HG03571 (cell line): ENCODE measurements at regions not wholly inside any gene's neighbourhood (a gene's known extent, or its start where the extent isn't known, plus 50 kb on each side); places are given as distances from the start of the nearest gene placed in this dataset.

Experiments used
- ATAC-seq: cut with Tn5 transposase; IDR thresholded peaks from one replicate; pipeline ENCODE4 v1.9.1; 2021; ENCODE audit not compliant: unreplicated experiment

DNA sequence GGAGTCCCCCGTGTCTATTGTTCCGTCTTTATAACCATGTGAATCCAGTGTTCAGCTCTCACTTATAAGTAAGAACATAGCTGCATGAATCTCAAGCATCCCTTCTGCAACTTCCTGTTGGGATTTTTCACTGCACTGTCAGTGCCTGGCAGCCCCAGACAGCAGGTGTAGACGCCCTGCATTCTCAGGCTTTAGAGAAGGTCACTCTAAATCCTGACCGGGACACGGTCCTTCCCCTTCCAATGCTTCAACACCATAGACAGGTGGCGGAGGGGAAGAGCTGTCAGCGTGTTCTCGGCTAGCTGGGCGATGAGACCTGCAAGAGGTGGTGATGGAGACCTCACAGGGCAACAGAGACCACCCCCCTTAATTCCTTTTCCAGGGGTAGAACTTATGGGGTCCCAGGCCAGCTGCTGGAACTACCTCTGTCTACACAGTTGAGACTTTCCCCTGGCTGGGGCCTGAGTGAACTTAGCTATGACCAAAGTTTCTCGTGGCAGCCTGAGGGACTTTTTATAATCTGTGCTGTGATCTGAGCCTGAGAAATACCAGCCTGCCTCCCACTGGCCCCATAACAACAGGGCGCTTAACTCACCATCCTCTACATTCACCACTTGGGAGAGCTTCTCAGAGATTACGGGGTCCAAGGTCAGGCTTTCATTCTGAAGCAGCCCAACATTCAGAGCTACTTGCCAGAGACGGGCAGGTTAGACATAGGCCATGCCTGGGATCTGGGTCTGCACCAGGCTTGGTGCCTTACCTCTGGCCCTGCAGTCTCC is 143.2 kb upstream of the TNRC6C start:
- ATAC-seq = no peak

- no peak for ATAC-seq
Measured at GRCh38 chr17:77817953-77818352, 140.6 kb upstream of the TNRC6C start.

GRCh38 chr17:77819497-77819896 is 139.0 kb upstream of the TNRC6C start:
- no peak for ATAC-seq

DNA sequence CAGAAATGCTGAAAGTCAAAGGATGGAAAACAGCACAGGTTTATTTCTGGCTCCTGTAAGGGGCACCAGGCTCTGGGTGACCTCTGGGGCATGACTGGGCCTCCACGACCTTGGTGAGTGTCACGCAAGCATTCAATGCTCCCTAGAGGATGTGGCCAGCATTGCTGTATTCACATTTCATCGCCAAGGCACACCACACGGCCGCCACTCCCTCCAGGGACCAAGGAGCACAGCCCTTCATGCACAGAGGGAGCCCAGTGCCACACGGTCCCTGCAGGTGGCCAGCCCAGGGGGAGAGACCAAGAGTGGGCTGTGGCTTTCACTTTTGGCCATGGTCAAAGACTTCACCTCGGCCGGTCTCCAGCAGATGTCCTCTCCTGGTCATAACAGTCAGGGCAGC is 137.4 kb upstream of the TNRC6C start:
- ATAC-seq = no peak

DNA sequence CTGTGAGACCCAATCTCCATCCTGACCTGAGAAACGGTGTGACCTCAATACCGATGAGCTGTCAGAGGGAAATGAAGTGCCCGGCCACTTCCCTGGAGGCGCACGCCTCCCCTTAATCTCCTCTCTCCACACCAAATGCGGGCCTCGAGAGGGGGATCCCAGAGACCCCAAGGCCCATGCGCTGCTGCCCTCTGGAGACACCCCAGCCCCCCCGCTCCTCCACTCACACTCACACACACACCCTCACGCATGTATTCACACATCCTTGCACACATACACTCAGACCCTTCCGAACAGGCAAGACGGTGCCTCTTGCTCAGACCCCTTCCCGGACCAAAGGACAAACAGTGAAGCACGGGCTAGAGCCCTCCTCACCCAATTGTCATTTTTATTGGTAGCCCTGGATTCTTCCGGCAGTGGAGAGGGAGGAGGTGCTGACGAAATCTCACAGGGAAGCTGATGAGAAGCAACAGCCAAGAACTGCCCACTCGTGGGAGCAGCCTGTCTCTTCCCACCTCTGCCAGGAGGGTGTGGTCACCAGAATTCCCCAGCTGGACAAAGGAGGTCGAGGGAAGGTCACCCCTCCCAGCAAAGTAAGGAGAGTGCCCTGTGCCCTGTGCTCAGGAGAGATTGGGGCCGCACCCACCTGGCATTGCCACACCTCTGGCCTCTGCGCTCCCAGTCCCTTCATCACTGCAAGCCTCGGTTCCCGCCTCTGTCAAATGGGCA is 136.0 kb upstream of the TNRC6C start:
- no peak for ATAC-seq

DNA sequence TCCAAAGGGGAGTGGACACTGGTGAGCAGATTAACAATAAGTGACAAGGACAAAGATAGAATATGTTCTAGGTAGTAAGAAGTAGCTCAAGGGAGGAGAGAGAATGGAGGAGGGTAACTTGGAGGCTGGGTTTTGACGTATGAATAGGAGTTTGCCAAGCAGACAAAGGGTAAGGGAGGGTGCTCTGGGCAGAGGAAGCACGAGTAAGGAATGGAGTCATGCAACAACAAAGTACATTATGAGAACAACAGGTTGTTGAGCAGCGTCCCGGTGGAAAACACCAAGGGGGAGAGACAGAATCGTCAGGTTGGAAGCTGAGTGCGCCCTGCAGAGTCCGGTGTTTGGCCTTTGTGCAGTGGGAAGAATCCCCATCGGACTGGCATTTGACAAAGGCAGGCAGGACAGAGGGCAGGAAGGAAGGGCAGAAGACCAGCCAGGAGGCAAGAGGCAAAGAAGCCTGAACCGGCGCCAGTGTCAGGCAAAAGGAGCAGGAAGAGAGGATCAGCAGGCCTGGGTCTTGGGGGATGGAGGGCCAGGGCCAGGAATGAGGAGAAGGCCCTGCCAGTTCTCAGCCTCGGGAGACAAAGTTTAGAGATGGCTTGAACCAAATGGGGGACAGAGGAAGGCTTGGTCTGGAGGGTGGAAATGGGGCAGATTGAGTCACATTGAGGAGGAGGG is 134.3 kb upstream of the TNRC6C start:
- no peak for ATAC-seq

DNA sequence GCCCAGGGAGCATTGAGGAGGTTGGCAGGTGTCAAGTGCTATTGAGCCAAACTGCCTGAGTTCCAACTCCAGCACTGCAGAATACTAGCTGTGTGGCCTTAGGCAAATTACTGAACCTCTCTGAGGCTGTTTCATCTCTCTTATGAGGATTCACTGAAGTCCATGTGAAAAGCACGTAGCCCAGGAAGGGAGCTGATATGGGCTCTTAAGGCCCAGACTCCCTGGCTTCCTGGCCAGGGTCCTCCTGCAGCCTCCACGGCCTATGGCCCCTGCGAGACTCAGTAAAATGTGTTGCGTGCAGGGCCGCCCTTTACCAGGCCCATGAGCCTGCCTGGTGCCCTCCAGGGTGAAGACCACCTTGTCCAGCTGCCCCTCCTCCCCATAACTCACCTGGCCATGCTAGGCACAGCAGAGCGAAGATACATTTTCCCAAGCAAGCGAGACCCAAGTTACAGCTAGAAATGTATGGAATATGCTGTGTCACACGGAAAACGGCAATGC is 133.7 kb upstream of the TNRC6C start:
- ATAC-seq = no peak

DNA sequence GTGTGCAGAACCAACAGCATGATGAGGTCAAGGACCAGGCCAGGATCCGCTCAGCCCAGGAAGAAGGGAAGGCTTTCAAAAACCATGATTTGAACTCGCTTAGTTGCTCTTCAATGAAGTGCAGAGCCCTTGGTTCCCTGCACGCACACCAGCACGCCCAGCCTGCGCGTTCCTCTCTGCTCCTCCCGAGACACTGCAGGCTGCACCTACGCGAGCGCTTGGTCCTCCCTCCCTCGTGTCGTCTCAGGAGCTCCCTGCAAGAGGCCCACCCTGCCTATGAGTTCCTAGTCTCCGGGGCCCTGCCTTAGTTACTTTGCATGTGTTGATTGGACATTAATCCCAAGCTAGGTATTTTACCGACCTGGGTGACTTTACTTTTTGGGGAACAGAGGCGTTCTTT is 132.9 kb upstream of the TNRC6C start:
- no peak for ATAC-seq

DNA sequence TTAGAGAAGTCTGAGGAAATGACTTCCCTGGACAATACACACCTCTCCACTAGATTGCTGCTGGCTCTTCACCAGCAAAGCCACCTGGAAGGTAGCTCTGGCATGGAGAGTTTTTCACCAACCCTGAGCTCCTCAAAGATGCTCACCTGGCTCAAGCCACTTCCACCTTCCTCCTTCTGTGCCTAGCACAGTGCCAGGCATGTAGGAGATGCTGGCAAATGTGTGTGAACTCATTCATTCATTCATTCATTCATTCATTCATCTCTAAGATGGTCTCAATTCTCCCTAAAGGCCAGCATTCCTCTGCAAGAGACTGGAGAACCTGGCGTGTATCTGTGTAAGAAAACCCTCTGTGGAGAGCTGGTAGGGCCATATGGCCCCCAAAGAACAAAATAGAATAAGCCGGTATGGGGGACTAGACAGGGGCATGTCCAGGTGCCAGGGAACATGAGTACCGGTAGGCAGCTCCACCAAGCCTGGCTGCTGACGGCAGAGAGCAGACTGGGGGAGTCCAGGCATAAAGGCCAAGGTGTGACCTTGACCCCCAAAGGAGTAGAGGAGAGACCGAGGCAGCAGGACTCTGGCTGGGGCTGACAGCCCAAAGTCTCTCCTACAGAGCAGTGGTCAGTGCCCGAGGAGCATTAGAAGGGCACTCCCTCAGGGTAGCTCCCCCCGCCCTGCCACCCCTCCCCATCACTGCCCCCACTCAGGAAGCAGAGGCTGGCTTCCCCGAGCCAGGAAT is 132.2 kb upstream of the TNRC6C start:
- no peak for ATAC-seq

DNA sequence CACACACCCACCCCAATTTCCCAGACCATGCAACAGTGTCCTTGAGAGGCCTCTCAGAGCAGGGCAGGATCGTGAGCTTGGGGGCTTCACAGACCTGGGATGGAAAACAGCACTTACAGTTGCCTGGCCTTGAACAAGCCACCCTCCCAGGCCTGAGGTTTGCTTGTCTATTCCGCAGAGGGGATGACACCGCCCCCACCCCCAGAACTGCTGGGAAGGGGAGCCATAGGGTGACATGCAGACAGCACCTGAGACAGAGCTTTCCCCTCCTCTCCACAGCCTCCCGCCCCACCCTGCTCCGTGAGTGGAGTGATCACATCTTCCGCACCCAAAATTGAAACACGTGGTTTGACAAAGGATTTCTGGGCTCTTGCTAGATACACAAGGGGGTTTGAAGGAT is 131.5 kb upstream of the TNRC6C start:
- no peak for ATAC-seq

GRCh38 chr17:77827511-77827910 is 131.0 kb upstream of the TNRC6C start:
- no peak for ATAC-seq

GRCh38 chr17:77828749-77829539 is 129.6 kb upstream of the TNRC6C start:
- ATAC-seq = no peak

DNA sequence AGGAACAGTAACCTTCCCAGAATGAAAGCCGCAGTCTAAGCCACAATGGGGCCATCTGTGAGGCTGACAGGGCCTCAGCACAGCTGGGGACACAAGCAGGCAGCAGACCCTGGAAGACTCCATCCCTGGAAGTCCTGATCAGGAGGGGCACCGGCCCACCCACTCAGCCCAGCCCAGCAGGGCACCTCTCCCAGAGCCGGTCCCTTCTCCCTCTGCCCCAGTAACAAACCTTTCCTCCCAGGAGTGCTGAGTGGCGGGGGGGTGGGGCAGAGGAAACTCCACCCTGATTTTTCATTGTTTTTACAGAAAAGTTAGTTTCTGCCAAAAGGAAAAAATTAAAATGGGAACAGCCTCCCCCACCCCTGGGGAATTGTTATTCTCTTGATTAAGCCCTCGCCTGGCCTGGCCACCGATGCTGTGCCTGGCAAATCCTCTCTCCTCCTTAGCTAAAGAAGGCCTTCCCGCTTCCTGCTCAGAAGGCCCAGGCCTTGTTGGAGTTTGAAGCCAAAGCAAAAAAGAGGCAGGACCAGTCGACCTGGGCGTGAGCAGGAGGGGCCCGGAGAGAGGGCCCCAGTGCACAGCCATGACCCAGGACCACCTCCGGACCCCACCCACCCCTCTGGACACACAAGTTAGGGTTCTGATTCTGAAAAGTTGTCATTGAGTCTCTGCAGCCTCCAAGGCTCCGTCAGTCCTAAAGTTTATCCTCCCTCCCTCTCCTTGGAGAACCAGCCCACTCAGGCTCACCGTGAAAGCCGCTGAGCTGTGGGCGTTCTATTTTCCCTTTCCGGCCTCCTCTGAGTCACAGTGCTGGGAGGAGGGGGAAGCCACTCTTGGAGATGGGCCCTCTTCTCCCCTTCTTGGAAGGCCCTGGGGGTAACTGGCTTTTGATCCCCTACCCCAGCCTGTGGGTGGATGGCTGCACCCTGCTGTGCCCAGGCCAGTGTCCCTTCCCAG is 128.4 kb upstream of the TNRC6C start:
- no peak for ATAC-seq

DNA sequence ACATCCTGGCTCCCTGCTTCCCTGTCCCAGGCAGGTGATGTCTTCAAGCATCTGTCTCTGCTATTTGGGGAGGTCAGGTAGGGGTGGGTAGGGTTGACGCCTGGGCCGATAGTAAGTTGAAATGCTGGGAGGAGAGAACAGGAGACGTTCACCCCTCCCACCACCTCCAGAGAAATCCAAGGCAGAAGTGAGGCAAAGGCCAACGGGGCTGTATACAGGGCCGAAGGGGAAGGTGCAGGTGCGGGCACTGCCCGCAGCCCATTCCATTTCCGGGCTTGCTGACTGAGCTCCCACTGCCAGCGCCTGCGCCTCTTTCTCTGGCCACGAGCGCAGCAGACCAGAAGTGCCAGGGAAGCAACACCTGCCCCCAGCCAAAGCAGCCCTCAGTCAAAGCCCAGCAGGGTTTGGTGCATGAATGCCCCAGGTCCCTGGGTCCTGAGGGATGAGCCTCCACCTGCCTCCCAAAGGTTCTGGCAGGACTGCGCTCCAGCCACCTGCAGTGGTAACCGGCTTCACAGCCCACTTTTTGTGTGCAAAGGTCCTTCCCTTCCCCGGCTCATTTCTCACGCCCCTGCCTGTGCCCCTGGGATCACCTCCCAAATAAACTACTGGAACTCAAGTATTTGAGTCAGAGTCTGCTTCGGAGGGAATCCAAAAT is 127.6 kb upstream of the TNRC6C start:
- ATAC-seq = no peak

GRCh38 chr17:77831474-77832179 is 126.9 kb upstream of the TNRC6C start:
- ATAC-seq = no peak

- ATAC-seq = no peak
Measured at GRCh38 chr17:77832180-77832560, 126.3 kb upstream of the TNRC6C start.

DNA sequence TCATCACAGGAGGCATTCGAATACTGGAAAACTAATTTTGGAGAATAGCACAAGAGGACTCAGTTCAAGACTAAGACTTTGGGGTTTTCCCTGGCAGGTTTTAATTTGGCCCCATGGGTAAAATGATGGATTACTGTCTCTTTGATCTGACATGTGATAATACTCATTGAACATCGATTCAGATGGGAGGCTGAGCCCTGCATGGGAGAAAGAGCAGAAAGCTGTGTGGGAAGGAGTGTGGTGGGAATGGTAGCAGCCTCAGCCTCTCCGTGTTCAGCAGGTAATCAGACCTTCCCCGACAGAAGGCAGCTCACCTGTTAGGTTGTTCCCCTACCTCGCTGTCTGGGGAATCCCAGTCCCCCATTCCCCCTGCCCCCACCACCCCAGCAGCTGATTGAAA is 124.7 kb upstream of the TNRC6C start:
- no peak for ATAC-seq
